PC-3 (cell line): ENCODE measurements at regions not wholly inside any gene's neighbourhood (a gene's known extent, or its start where the extent isn't known, plus 50 kb on each side); places are given as distances from the start of the nearest gene placed in this dataset.

ENCODE experiments used
- EZH2phosphoT487 ChIP-seq: fragments of 300-600 bp; sonication (generic); IDR thresholded peaks from 2 replicates; pipeline ENCODE4 v1.6.1; 2018; ENCODE audit warnings: mild to moderate bottlenecking, antibody characterized with exemption, low read length, borderline replicate concordance
- TF ChIP-seq, protein P1 (sequence below): fragments of 300-600 bp; sonication (generic); conservative IDR thresholded peaks from 2 replicates; pipeline ENCODE4 v1.5.1; 2017; ENCODE audit warnings: antibody characterized with exemption, low read depth, mild to moderate bottlenecking, low read length

DNA sequence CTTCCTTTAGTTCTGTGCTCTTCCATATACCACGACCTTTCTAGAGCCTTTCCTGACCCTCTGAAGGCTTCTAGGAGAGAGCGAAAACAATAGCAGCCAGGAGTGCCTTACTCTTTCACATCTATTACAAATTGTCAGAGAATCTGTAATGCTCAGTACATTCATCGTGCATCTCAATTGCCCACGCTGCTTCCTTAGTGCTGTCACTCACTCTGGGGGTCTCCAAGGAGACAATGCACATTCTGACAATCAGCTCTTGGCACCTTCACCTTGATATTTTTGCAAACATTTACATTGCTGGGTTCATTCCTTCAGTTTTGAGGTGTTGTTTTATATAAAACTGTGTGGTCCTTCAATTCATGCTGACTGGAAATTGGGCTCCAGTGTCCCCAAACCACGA lies 110.1 kb upstream of the GPR101 start:
- TF ChIP-seq, protein P1, sequence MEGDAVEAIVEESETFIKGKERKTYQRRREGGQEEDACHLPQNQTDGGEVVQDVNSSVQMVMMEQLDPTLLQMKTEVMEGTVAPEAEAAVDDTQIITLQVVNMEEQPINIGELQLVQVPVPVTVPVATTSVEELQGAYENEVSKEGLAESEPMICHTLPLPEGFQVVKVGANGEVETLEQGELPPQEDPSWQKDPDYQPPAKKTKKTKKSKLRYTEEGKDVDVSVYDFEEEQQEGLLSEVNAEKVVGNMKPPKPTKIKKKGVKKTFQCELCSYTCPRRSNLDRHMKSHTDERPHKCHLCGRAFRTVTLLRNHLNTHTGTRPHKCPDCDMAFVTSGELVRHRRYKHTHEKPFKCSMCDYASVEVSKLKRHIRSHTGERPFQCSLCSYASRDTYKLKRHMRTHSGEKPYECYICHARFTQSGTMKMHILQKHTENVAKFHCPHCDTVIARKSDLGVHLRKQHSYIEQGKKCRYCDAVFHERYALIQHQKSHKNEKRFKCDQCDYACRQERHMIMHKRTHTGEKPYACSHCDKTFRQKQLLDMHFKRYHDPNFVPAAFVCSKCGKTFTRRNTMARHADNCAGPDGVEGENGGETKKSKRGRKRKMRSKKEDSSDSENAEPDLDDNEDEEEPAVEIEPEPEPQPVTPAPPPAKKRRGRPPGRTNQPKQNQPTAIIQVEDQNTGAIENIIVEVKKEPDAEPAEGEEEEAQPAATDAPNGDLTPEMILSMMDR = no peak
- no peak for TF ChIP-seq EZH2phosphoT487
